Heart right ventricle (tissue), 16 donors: ENCODE measurements at regions not wholly inside any gene's neighbourhood (a gene's known extent, or its start where the extent isn't known, plus 50 kb on each side); places are given as distances from the start of the nearest gene placed in this dataset.

Source experiments
- ATAC-seq, 8 donors: fragments of 200-7000 bp; cut with Tn5 transposase; one replicate each; pipeline ENCODE4 v1.9.1; 2020; ENCODE audit warnings: mild to moderate bottlenecking in 8 of 8, moderate library complexity in 8 of 8, moderate number of reproducible peaks in 1 of 8
- DNase-seq, 2 donors: peaks; one replicate each; pipeline ENCODE4 v3.0.0-alpha.2; 2020
- H3K27ac ChIP-seq, 10 donors: fragments of 200-600 bp; sonication (generic) in 2 of 10; one replicate each; pipeline versions ENCODE4 v1.5.0 to v1.8.0; 2020 to 2022; ENCODE audit warnings: mild to moderate bottlenecking in 3 of 10
- H3K27me3 ChIP-seq, 7 donors: fragments of 200-600 bp; one replicate each; pipeline ENCODE4 v1.8.0; 2021 to 2022; ENCODE audit warnings: mild to moderate bottlenecking in 2 of 7
- H3K36me3 ChIP-seq, 9 donors: fragments of 200-600 bp; sonication (generic) in 1 of 9; one replicate each; pipeline versions ENCODE4 v1.5.0 to v1.8.0; 2020 to 2022; ENCODE audit warnings: mild to moderate bottlenecking in 2 of 9
- H3K4me1 ChIP-seq, 9 donors: fragments of 200-600 bp; sonication (generic) in 1 of 9; one replicate each; pipeline versions ENCODE4 v1.5.0 to v1.8.0; 2020 to 2022; ENCODE audit warnings: mild to moderate bottlenecking in 4 of 9
- H3K4me3 ChIP-seq, 10 donors: fragments of 200-600 bp; sonication (generic) in 2 of 10; one replicate each; pipeline versions ENCODE4 v1.5.0 to v1.8.0; 2020 to 2022; ENCODE audit warnings: mild to moderate bottlenecking in 7 of 10, moderate library complexity in 2 of 10
- H3K9me3 ChIP-seq, 11 donors: fragments of 200-600 bp in 10 of 11; sonication (generic) in 2 of 11; one replicate each; pipeline versions ENCODE4 v1.5.0 to v1.8.0; 2013 to 2022; ENCODE audit warnings: mild to moderate bottlenecking in 2 of 11, control low read depth in 1 of 11, moderate library complexity in 1 of 11
- CTCF ChIP-seq, 9 donors: fragments of 200-600 bp; sonication (generic) in 2 of 9; IDR thresholded peaks; one replicate each; pipeline versions ENCODE4 v1.5.0 to v1.8.0; 2021 to 2022; ENCODE audit warnings: antibody characterized with exemption in 9 of 9, mild to moderate bottlenecking in 5 of 9, moderate library complexity in 1 of 9
- WGBS, 2 donors: extraction: QIAGEN DNeasy Blood & Tissue Kit; methylation state at CpG; one replicate each; pipeline ENCODE4 v1.1.7; 2013; ENCODE audit warnings: inconsistent platforms in 1 of 2; 5-methylcytosine and 5-hydroxymethylcytosine counted together
- intact Hi-C, 10 donors: fragments of 100-400 bp; cut with DNase I; formaldehyde crosslinking; loops; one replicate each; pipeline versions ENCODE4 v1.11.1 to v1.14.2; 2022
- donor health status: Arrhythmogenic right ventricular cardiomyopathy.
- donor health status: ischemic (EF 13 %, LVEDD 7.1; RV severe dilation, severe dysfunction).
- donor health status: healthy with polysubstance abuse.
- donor health status: DM: no; HTN: yes; CAD: no.
- donor health status: DM: no; HTN: no; CAD: no.
- donor health status: ischemic (EF 25% LVEDD 6.9; RV normal size, moderate dysfunction).
- donor health status: ischemic (EF 25% LVEDD 5.7; RV mildly dilated, moderate dysfunction).
- donor health status: healthy.
- donor health status: DM: yes; HTN: yes; CAD: no.
- donor health status: Ischemic cardiomyopathy.
- donor health status: ischemic (EF 35%, LVEDD 5.7; RV mildly dilated, moderate dysfunction).
- donor health status: nonischemic (EF 11% LVEDD 7.7; RV severe dilation, severe dysfunction).
- donor health status: DM: yes; HTN: yes; CAD: no.
- donor health status: PGD.
- donor health status: ischemic (EF 29% LVEDD 5.4; RV normal size, mild dysfunction).
- donor health status: nonischemic (EF 23%, LVEDD 6.1; RV moderate dilation, normal function).

- Histone ChIP-seq H3K27me3 (no peaks in the 10 kb centered on the region), H3K4me3 (no peak overlapping the region), H3K36me3 (no peaks in the 10 kb centered on the region), H3K9me3 (peaks cover 0 to 17% (median 0%) of the 10 kb centered on the region in 11 donors), H3K27ac (no peak overlapping the region), H3K4me1 (no peaks in the 10 kb centered on the region)
- no peak for TF ChIP-seq CTCF (IDR thresholded peaks at IDR 0.05)
- no peak for ATAC-seq
- no peak for DNase-seq
- 83 to 88% methylated on average over 6 of the region's 6 CpGs for WGBS, 2 donors
- intact Hi-C loops = no loop called here
Measured at GRCh38 chrX:10931976-10932375, 179.2 kb upstream of the HCCS start.

- DNase-seq (no peak), ATAC-seq (no peak)
- Histone ChIP-seq H3K36me3 (no peaks in the 10 kb centered on the region), H3K4me3 (no peak overlapping the region), H3K27ac (no peak overlapping the region), H3K9me3 (peaks cover 0 to 15% (median 0%) of the 10 kb centered on the region in 11 donors), H3K4me1 (no peaks in the 10 kb centered on the region), H3K27me3 (no peaks in the 10 kb centered on the region)
- WGBS, 2 donors = 67 to 84% methylated on average over 2 of the region's 2 CpGs
- TF ChIP-seq CTCF (IDR thresholded peaks at IDR 0.05) = no peak
- intact Hi-C loops = no loop called here
Measured at GRCh38 chrX:10932842-10933440, 178.2 kb upstream of the HCCS start.

- no peaks in the 10 kb centered on the region for H3K9me3 ChIP-seq
- no peaks in the 10 kb centered on the region for H3K27me3 ChIP-seq
- ATAC-seq (no peak), DNase-seq (no peak)
- intact Hi-C loops = no loop called here
- WGBS, 2 donors = 93 to 98% methylated on average over 3 of the region's 3 CpGs
- H3K27ac ChIP-seq = no peak overlapping the region
- H3K4me3 ChIP-seq = no peak overlapping the region
- no peaks in the 10 kb centered on the region for H3K4me1 ChIP-seq
- no peaks in the 10 kb centered on the region for H3K36me3 ChIP-seq
- no peak for TF ChIP-seq CTCF (IDR thresholded peaks at IDR 0.05)
Measured at GRCh38 chrX:10935501-10935900, 175.6 kb upstream of the HCCS start.

- DNase-seq (no peak), ATAC-seq (no peak)
- no peak for TF ChIP-seq CTCF (IDR thresholded peaks at IDR 0.05)
- no peaks in the 10 kb centered on the region for H3K27me3 ChIP-seq
- peaks cover 0 to 1% (median 0%) of the 10 kb centered on the region in 11 donors for H3K9me3 ChIP-seq
- H3K4me1 ChIP-seq = no peaks in the 10 kb centered on the region
- H3K36me3 ChIP-seq = no peaks in the 10 kb centered on the region
- H3K27ac ChIP-seq = no peak overlapping the region
- H3K4me3 ChIP-seq = no peak overlapping the region
- intact Hi-C loops = no loop called here
Measured at GRCh38 chrX:10936976-10937375, 174.2 kb upstream of the HCCS start.
